ENCODE measurements at regions not wholly inside any gene's neighbourhood (a gene's known extent, or its start where the extent isn't known, plus 50 kb on each side); places are given as distances from the start of the nearest gene placed in this dataset.

DNA sequence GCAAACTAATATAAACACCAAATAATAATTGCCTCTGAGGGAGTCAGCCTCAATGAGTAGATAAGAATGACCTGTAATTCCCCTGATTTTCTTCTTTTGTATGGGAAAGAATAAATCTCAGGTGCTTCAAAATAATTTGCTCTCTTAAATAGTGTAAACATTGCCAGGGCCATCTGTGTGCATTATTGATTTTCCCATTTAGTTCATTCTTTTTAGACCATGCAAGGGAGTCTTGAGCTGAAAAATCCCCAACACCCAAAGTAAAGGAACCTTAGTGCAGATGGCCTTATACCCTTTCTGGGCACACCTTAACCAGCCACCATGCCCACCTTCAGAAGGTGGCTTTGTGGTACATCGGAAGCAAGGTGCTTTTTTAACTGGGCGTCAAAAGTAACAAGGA is 267.2 kb downstream of the TMEM114 start (continued):
- TF ChIP-seq, protein P1, sequence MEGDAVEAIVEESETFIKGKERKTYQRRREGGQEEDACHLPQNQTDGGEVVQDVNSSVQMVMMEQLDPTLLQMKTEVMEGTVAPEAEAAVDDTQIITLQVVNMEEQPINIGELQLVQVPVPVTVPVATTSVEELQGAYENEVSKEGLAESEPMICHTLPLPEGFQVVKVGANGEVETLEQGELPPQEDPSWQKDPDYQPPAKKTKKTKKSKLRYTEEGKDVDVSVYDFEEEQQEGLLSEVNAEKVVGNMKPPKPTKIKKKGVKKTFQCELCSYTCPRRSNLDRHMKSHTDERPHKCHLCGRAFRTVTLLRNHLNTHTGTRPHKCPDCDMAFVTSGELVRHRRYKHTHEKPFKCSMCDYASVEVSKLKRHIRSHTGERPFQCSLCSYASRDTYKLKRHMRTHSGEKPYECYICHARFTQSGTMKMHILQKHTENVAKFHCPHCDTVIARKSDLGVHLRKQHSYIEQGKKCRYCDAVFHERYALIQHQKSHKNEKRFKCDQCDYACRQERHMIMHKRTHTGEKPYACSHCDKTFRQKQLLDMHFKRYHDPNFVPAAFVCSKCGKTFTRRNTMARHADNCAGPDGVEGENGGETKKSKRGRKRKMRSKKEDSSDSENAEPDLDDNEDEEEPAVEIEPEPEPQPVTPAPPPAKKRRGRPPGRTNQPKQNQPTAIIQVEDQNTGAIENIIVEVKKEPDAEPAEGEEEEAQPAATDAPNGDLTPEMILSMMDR (IDR thresholded peaks at IDR 0.05) = no peak

DNA sequence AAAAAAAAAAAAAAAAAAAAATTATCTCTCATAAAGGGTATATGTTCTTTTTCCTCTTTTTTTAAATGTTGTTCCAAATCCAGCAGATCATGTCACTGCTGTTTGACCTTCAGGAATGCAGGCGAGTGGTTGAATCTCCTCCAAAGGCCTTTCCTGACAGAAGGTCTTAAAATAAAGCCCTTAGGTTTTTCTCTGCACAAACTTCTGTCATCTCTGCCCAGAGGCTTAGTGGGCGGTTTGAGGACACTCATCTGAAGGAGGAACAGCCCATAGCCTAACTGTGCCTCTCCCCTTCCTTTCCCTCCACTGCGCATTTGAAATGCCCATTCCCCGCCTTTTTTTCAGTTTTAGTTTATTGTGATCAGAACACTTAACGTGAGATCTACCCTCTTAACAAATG is 270.2 kb downstream of the TMEM114 start:
- Histone ChIP-seq H3K4me3 (no peak overlapping the region), H3K9me3 (no peaks in the 10 kb centered on the region), H3K27ac (no peak overlapping the region), H3K4me2 (no peak overlapping the region), H3K4me1 (no peaks in the 10 kb centered on the region)
- CTCF ChIA-PET = no interaction called here
- TF ChIP-seq POLR2A (IDR thresholded peaks at IDR 0.05; ENCODE audit: low read length) (no peak), FOSB (CRISPR knock-in tag; IDR thresholded peaks at IDR 0.05) (no peak), ZFP36 (IDR thresholded peaks at IDR 0.05; ENCODE audit: borderline replicate concordance, partially characterized antibody) (no peak), MAFK (IDR thresholded peaks at IDR 0.05; ENCODE audit: partially characterized antibody) (no peak), CEBPB (IDR thresholded peaks at IDR 0.05) (no peak), RARB (CRISPR knock-in tag; IDR thresholded peaks at IDR 0.05) (no peak), FOSL2 (IDR thresholded peaks at IDR 0.05) (no peak), FOSL2 (CRISPR knock-in tag; IDR thresholded peaks at IDR 0.05) (no peak), MYC (IDR thresholded peaks at IDR 0.05; ENCODE audit: borderline replicate concordance, low read length) (no peak), JUN (IDR thresholded peaks at IDR 0.05) (no peak), SREBF2 (IDR thresholded peaks at IDR 0.05) (no peak), RAD21 (conservative IDR thresholded peaks at IDR 0.05 in 1 of 2, IDR thresholded peaks at IDR 0.05 in 1 of 2) (no peak), CBX8 (IDR thresholded peaks at IDR 0.05) (no peak), NFE2L2 (conservative IDR thresholded peaks at IDR 0.05; ENCODE audit: low read length) (no peak), MAZ (IDR thresholded peaks at IDR 0.05; ENCODE audit: borderline replicate concordance, low read depth, low read length) (no peak)
- TF ChIP-seq, protein P1 (IDR thresholded peaks at IDR 0.05) = no peak
- ATAC-seq = no peak
- DNase-seq (ENCODE audit: low read depth in 1 of 2, low spot score in 1 of 2) = no peak
- no peak for FAIRE-seq
- 7% methylated on average over 5 of the region's 5 CpGs for WGBS (ENCODE audit: missing lambda C conversion rate)
- POLR2A ChIA-PET = no interaction called here

DNA sequence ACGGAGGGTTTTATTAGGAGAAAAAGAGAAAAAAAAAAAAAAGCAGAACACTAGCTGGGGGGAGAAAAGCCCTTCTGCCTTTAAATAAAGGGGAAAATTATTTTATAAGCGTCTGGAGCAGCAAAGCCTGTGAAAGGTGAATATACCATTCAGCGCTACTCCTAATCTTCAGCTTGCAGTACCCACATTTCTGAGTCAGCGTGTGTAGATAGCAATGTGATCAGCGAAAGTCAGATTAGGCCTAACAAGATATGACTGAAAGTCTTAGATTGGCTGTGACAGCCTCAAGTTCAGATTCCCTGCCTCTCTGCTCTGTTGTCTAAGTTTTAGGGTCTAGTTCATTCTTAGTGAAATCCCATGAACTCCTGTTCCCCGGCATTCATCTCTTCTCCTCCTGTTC is 279.5 kb downstream of the TMEM114 start:
- Histone ChIP-seq H3K4me1 (no peaks in the 10 kb centered on the region), H3K9me3 (no peaks in the 10 kb centered on the region), H3K27ac (no peak overlapping the region), H3K4me3 (no peak overlapping the region), H3K4me2 (no peak overlapping the region)
- DNase-seq (ENCODE audit: low read depth in 1 of 2, low spot score in 1 of 2) (no peak), ATAC-seq (no peak), FAIRE-seq (no peak)
- ChIA-PET CTCF (interaction anchor here (1.3 kb wide), 1 partner anchor 36 kb away, joined by 3 read pairs; no protein-coding TSS in a partner anchor), POLR2A (no interaction called here)
- 24% methylated on average over 6 of the region's 6 CpGs for WGBS (ENCODE audit: missing lambda C conversion rate)
- TF ChIP-seq RNF2 (IDR thresholded peaks at IDR 0.05; ENCODE audit: borderline replicate concordance, low read depth) (no peak), MAFK (IDR thresholded peaks at IDR 0.05; ENCODE audit: partially characterized antibody) (no peak), NFE2L2 (conservative IDR thresholded peaks at IDR 0.05; ENCODE audit: low read length) (no peak), POLR2A (IDR thresholded peaks at IDR 0.05; ENCODE audit: low read length) (no peak), TP53 (CRISPR knock-in tag; IDR thresholded peaks at IDR 0.05) (no peak), MYC (IDR thresholded peaks at IDR 0.05; ENCODE audit: borderline replicate concordance, low read length) (no peak), BHLHE40 (IDR thresholded peaks at IDR 0.05; ENCODE audit: low read depth, low read length) (no peak), FOXS1 (CRISPR knock-in tag; IDR thresholded peaks at IDR 0.05) (no peak), ZC3H11A (IDR thresholded peaks at IDR 0.05) (no peak), HDAC2 (IDR thresholded peaks at IDR 0.05) (no peak), SMC3 (IDR thresholded peaks at IDR 0.05) (no peak), HOXA7 (CRISPR knock-in tag; IDR thresholded peaks at IDR 0.05) (no peak), TFCP2L1 (CRISPR knock-in tag; IDR thresholded peaks at IDR 0.05) (no peak), CHD4 (IDR thresholded peaks at IDR 0.05; ENCODE audit: borderline replicate concordance) (no peak)
- TF ChIP-seq, protein P2, sequence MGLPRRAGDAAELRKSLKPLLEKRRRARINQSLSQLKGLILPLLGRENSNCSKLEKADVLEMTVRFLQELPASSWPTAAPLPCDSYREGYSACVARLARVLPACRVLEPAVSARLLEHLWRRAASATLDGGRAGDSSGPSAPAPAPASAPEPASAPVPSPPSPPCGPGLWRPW (IDR thresholded peaks at IDR 0.05) = no peak
- TF ChIP-seq, protein P3, sequence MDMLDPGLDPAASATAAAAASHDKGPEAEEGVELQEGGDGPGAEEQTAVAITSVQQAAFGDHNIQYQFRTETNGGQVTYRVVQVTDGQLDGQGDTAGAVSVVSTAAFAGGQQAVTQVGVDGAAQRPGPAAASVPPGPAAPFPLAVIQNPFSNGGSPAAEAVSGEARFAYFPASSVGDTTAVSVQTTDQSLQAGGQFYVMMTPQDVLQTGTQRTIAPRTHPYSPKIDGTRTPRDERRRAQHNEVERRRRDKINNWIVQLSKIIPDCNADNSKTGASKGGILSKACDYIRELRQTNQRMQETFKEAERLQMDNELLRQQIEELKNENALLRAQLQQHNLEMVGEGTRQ (IDR thresholded peaks at IDR 0.05) = no peak
- TF ChIP-seq, protein P1 (IDR thresholded peaks at IDR 0.05) = no peak

Data from A549 (cell line).